ENCODE measurements at regions not wholly inside any gene's neighbourhood (a gene's known extent, or its start where the extent isn't known, plus 50 kb on each side); places are given as distances from the start of the nearest gene placed in this dataset.

- TF ChIP-seq POLR2AphosphoS5 (IDR thresholded peaks at IDR 0.05; ENCODE audit: low read depth, low read length) (no peak), POLR2A (IDR thresholded peaks at IDR 0.05; ENCODE audit: low read depth, low read length) (no peak)
Measured at GRCh38 chr12:19572920-19573558, 133.7 kb downstream of the AEBP2 start.

All from GM12892 (cell line).